GM10266 (cell line): ENCODE measurements at regions not wholly inside any gene's neighbourhood (a gene's known extent, or its start where the extent isn't known, plus 50 kb on each side); places are given as distances from the start of the nearest gene placed in this dataset.
"Not testable (repeated sequence)": the region's sequence is repeated elsewhere in the genome, so short reads cannot be mapped to it uniquely, and the experiment has no call there.

Experiments
- DNase-seq: peaks from one replicate; pipeline ENCODE4 v3.0.0; 2012; ENCODE audit errors: extremely low spot score
- TF ChIP-seq, protein P1 (sequence below): IDR thresholded peaks from 2 replicates; pipeline ENCODE4 v1.5.1; 2012; ENCODE audit warnings: mild to moderate bottlenecking, low read depth; ENCODE audit not compliant: control insufficient read depth, insufficient read depth; ENCODE audit errors: missing control alignments

DNA sequence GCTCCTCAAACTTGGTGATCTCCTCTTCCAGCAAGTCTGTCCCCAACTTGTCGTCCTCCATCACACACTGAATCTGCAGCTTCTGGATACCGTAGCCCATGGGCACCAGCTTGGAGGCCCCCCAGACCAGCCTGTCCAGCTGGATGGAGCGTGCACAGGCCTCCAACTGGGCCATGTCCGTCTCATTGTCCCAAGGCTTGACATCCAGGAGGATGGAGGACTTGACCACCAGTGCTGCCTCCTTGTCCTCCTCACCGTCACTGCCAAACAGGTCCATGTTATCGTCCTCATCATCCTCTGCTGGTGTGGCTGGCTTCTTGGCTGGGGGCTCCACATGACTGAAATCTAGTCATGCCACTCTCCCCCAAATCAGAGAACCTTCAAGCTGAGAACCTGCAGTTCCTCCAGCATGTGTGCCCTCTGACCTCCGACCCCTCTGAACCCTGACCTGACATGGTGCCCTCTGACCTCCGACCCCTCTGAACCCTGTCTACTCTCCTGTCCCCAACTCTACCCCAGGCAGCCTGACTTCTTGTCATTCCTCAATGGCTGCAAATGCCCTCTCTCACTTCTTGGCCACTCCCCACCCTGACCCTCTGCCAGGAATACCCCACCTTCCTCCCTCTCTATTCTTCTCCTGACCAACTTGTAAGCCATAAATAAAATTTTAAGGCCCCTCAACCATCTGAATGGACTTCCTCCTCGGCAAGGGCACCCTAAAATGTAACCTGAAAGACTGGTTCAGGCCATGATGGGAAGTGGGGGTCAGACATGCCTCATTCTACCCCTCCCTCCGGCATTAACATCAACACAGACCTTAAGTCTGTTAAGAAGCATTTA lies 275.7 kb upstream of the C1orf174 start:
- TF ChIP-seq, protein P1, sequence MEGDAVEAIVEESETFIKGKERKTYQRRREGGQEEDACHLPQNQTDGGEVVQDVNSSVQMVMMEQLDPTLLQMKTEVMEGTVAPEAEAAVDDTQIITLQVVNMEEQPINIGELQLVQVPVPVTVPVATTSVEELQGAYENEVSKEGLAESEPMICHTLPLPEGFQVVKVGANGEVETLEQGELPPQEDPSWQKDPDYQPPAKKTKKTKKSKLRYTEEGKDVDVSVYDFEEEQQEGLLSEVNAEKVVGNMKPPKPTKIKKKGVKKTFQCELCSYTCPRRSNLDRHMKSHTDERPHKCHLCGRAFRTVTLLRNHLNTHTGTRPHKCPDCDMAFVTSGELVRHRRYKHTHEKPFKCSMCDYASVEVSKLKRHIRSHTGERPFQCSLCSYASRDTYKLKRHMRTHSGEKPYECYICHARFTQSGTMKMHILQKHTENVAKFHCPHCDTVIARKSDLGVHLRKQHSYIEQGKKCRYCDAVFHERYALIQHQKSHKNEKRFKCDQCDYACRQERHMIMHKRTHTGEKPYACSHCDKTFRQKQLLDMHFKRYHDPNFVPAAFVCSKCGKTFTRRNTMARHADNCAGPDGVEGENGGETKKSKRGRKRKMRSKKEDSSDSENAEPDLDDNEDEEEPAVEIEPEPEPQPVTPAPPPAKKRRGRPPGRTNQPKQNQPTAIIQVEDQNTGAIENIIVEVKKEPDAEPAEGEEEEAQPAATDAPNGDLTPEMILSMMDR = no peak
- no peak for DNase-seq

DNA sequence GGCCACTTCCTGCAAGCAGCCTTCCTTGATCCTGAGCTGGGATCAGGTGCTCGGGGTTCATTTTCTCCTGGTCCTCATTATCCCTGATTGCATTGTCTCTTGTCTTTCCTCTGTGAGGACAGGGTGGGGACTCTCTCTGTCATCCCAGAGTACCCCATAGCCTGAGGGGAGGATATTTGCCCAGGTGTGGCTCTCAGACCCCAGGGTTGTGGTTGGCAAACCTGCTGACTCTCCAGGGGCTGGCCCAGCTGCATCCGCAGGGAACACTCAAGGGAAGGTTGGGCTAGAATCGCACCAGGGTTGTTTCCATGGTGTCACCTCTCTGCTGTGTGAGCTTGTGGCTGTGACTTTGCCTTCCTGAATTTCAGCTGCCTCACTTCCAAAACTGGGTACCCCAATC lies 276.8 kb upstream of the C1orf174 start:
- DNase-seq = no peak
- TF ChIP-seq, protein P1 = no peak

DNA sequence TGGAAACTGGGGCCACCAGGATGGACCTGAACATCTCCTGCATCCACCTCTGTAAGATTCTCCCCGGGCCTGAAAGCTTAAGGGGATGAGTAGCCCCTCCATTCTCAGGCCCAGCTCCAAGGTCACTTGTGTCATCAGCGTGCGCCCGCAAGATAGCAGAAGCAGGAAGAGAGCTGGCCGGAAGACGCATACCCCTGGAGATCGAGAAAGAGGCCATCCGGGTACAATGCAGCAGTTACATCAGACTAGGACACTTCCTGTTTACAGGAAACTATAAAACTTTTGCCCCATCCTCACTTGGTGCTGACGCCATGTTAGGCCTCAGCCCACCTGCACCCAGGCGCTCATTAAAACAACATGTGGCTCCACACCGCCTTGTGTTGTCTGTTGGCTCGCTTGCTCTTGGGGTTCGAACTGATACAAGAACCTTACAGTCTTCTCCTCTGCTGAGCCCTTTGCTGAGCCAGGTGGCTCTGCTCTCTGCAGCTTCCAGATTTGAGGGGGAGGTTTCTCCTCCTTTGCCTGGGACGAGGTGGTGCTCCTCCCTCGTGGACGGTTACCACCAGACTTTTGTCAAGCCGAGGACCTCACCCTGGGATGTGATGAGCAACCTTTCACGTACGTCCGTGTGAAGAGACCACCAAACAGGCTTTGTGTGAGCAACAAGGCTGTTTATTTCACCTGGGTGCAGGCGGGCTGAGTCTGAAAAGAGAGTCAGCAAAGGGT lies 277.5 kb upstream of the C1orf174 start:
- DNase-seq = no peak
- TF ChIP-seq, protein P1 = no peak

DNA sequence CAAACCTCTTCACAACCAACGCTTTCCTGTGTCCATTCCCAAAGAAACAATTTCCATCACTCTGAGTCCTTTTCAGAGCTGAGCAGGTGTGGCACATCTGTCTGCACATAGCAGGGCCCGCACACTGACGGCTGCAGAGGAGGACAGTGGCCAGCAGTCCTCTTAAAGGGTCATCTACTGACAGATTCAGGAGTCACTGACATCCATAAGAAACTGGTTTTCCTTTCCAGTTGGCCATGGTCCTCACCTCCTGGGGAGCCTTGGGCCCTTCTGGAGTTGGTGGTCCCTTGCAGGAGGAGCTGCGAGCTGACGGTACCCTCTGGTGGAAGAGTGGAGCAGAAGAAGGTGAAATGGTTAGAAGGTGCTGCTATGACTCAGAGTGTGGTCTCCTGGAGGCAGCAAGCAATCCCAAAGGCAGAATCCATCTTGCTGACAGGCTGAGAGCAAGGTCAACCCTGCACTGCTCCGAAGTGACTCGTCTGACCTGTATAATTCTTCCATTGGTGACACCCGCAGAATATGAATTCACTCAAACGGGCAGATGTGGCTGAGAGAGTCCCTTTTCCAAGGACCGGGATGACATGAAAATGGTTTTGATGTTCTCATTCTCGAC lies 278.5 kb upstream of the C1orf174 start:
- TF ChIP-seq, protein P1 = no peak
- DNase-seq = no peak

DNA sequence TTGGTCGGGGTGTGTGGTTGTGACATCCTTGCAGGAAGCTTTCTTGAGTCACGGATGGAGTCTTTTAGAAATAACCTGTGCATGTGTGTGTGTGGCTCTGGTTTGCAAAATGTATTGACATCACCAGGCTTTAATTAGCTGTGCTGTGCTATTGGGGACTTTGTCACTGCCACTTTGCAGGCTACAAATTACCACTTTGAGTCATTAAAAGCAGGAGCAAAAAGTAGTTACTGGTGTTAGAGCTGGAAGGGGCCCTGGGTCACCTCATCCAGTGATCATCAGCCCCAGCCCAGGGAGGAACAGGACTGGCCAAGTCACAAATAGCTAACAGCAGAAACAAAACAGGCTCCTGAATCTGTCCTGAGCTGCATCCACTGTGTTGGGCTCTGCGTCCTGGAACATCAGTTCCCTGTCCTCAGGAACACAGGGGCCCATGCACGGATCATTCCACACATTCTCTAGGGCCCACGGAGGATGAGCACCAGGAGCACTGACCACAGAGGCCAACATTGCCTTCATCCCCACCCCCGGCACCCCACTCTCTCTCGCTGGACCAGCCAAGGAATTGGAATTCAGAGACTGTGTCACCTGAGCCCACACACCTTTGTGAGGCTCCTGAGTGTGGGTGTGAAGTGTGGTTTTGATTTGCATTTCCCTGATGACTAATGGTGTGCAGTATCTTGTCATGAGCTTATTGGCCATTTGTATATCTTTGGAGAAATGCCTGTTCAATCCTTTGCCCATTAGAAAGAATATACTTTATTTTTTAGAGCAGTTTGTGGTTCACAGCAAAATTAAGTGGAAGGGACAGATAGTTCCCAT lies 280.1 kb upstream of the C1orf174 start:
- no peak for DNase-seq
- TF ChIP-seq, protein P1 = no peak

DNA sequence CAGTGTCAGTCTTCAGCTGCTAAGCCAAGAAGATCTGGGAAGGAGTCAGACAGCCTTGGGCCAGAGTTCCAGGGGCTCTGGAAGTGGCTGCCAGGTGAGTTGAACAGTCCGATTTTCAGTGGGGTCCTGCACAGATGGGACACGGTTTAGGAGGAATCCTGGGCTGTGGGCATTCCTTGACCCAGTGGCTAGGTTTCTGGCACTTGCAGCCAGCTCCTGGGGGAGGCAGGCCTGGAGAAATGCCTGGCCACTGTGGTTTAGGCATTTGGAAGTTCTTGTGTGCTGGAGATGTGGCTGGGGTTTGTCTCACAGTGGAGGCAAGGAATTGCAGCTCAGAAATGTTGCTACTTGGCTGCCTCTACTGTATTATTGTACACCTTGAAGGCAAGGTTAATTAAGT lies 286.4 kb upstream of the C1orf174 start:
- DNase-seq = not testable (repeated sequence)

DNA sequence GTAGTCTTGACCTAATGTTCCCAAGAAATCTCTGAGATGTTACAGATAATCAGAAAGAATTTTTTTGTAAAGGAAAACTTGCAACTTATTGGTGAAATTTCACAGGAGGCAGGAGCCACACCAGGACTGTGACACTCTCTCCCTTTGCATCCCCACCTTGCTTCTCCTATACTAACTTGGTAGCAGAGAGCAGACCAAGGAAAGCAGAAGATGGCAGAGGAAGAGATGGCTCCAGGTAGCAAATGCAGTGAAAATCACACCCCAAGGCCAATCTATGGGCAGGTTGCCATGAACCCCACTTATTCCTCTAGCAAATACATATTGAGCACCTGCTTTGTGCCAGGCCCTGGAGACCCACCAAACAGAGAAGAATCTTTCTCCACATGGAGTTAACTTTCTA lies 303.4 kb upstream of the C1orf174 start:
- no peak for DNase-seq
- TF ChIP-seq, protein P1 = no peak
